SIG-M5 treated with dmso at 0.1 percent for 504 hours (cell line): ENCODE measurements at regions not wholly inside any gene's neighbourhood (a gene's known extent, or its start where the extent isn't known, plus 50 kb on each side); places are given as distances from the start of the nearest gene placed in this dataset.
"Not testable (repeated sequence)": the region's sequence is repeated elsewhere in the genome, so short reads cannot be mapped to it uniquely, and the experiment has no call there.

Experiments
- DNase-seq: peaks from one replicate; lab custom pipeline; 2025; ENCODE audit not compliant: unreplicated experiment; lab: John Stamatoyannopoulos, UW

GRCh38 chr1:213415691-213416380 lies 364.8 kb downstream of the RPS6KC1 start:
- DNase-seq: no peak

DNA sequence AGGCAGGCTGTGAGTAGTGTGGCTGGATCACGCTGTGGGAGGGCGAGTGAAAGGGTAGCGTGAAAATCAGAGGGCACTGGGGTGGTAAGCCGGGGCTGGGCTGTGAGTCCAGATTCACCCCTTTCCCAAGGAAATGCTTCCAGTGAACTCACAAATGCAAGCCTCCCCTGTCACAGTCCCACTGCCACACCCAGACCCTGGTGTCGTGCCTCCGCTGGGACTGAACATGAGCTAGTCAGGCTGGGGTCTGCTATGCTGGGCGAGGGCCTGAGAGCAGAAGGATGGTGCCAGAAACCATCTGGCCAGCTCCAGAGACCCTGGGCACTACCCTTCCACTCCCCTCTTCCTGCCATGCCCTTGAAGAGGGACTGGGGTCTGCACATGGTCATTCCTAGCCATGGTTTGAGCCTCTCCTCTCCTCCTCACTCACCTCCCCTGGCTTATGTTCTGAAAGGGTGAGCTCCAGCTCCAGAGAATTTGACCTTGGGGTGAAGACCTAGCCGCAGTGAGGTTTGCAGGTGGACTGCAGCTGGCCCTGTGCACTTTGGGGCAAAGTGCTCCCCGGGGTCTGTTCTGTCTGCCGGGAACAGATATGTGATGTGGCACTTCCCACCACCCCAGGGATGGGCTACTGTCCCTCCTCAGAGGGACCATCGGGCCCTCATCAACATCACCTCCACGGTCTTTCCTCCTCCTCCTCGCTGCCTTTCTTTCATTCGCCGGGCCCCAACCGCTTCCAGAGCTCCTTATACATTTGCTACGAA lies 365.6 kb downstream of the RPS6KC1 start:
- DNase-seq: no peak

- no peak for DNase-seq
Observed at GRCh38 chr1:213417225-213417820, 366.3 kb downstream of the RPS6KC1 start.

DNA sequence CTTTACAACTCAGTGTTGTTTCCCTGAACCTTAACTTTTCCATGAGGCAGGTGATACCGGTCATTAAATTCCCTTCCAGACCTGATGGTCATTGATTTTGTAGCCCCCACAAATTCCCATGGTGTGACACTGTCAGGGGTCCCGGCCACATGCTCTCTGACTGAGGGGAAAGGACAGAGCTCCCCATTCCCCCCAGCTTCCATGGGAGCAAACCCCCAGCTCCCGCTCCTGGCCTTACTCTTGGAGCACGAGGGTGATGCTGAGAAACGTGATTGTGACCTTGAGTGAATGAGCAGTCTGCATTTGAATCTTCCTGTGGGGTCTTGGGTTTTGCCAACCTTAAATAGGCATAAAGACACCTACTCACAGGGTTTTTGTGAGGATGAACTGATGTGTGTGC lies 366.8 kb downstream of the RPS6KC1 start:
- DNase-seq: no peak

DNA sequence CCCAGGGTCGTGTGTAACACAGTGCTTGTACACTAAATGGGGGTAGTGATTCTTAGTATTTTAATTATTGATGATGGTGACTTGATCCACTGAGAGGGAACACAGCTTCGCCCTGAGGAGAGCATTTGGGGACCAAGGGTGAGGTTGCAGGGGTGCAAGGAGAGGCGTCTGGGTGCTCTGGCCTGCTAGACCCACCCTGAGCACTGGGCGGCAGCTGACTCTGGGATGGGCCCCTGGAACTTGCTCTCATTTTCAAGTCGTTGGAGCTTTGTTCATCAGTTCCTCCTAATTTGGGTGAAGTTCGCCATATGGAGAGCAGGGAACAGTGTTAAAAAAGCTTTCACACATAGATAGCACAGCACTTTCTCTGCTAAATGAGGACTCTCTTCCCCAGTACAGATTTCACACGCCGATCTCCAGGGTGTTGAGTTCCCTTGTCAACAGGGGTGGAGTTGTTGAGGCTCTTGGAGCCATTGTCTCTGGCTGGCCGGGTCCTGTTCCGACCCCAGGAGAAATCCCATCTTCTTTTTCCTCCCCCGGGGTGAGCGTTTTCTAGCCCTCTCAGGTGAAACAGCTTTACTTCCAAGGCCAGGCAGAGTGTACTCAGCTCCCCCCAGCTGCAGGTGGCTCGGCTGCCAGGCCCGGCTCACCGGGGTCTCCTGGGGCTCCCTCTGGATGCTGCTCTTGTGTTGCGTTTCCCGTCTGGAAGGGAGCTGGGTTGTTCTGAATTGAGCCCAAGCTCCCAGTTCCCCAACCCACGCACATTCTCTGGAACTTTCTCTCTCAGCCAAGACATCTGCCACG lies 367.4 kb downstream of the RPS6KC1 start:
- no peak for DNase-seq

DNA sequence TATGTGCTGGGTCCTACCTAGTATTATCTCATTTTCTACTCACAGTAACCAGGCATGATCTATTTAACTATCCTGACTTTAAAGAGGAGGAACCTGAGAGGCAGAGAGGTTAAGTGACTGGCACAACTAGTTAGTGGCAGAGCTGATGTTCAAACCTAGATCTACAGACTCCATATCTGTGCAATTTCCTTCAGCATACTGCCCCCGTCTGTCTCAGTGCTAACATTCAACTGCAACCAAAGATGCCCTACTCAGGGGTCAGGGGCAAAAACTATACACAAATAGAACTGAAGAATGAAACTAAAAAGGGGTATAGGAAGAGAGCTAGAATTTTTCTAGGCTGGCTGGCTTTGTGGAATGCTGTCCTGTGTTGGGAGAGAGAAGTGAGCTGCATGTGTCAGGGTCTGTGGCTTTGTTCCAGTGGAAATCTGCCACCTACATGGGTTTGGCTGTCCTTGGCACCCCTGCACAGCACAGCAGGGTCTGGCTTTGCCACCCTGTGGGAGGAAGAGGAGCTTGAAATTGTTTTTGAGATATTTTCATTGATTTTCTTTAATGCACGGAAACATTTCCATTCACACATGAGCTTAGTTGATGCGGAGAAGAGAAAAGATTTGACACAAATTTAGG lies 368.5 kb downstream of the RPS6KC1 start:
- DNase-seq: no peak

- DNase-seq: not testable (repeated sequence)
Observed at GRCh38 chr1:213421178-213421577, 370.1 kb downstream of the RPS6KC1 start.

DNA sequence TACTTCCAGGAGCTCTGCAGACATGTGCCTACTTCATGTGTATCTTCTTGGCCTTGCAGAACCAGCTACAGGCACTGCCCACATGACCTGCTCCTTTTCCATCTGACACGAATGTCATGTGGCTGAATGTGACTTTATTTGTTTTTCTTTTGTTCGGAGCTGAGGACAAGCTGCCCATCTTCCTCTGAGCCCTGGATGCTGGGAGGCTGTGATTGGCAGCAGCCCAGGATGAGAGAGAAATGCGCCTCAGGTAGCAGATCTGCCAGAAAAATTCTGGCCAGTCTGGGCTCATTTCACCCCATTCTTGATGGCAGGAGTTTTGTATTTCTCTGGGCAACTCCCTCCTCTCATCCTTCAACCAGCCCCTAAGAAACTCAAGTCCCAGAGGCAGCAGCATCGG lies 372.0 kb downstream of the RPS6KC1 start:
- no peak for DNase-seq

GRCh38 chr1:213423605-213424004 lies 372.6 kb downstream of the RPS6KC1 start:
- DNase-seq: no peak

DNA sequence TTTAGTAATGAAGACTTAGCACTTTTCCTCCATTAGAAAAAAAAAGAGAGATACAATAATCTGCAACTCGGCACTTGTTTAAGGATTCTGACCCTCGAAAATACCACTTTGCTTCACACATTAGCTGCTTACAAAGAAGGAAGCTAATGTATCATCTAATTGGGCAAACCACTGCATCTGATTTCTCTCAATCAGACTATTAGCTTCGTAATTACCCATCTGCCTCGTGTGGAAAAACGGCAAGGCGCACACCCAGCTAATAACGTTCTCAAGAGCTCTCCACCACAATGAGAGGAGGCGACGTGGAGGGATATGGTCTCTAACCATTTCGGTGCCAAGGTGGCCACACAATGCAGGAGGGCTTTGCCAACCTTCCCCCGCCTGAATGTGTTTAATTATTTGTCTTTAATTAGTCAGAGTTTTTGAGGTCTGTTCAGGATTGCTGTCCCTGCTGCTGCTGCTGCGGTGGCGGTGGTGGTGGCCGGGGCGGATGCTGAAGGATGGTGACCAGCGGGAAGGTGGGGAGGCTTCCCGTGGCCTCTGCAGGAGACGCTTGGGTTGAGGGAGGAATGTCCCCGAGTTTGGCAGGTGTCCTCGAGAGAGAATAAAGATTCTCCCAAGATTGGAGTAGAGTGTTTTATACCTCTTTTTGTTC lies 374.5 kb downstream of the RPS6KC1 start:
- DNase-seq: no peak

GRCh38 chr1:213429642-213430041 lies 378.6 kb downstream of the RPS6KC1 start:
- no peak for DNase-seq

DNA sequence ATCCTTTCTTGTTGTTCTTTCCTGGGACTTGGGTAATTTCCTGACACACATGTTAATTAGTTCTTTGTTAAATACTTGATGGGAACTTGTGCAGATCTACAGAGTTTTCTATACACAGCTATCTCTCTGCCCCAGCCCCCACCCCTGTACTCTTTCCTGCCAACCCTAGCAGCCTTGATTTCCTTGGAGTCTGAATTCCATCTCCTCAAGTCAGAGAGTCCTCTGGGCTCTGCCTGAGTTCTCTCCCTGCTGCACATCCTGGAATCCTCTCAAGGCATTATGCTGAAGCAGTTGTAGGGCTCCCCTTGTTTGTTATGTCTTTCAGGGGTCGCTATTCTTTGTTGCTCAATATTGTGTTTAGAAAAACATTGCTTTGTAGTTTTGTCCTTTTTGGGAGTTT lies 384.7 kb downstream of the RPS6KC1 start:
- no peak for DNase-seq

- no peak for DNase-seq
Observed at GRCh38 chr1:213438339-213438738, 387.3 kb downstream of the RPS6KC1 start.

DNA sequence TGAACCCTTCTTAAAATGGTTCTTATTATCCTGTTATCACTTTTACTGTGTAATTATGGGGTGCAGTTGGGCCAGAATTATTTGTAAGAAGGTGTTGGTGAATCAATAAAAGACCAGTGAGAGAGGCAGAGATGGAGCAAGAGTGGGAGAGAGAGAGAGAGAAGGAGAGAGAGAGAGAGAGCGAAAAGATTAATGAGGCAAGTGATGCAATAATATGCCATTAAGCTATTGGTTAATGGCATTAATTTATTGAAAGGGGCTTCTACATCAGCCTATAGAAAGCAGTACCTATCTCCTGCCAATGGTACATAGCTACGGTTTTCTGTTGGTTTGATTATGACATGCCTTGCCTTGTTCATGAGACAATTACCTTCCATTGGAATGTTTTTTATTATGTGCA lies 388.7 kb downstream of the RPS6KC1 start:
- no peak for DNase-seq

- DNase-seq: no peak
Observed at GRCh38 chr1:213440766-213441165, 389.7 kb downstream of the RPS6KC1 start.

DNA sequence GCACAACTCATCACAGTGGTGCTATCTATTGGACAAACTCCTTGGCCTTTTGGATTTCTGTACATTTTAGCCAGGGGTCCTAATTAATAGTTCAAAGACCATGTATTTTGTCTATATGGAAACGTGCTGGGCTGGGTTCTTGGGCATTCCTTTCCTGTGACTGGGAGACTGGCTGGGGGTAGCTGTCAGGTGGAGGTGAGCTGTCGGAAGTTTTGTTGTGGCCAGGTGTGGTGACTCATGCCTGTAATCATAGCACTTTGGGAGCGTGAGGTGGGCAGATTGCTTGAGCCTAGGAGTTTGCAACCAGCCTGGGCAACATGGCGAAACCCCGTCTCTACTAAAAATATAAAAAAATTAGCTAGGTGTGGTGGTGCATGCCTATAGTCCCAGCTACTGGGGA lies 392.4 kb downstream of the RPS6KC1 start:
- DNase-seq: no peak

GRCh38 chr1:213444224-213444623 lies 393.2 kb downstream of the RPS6KC1 start:
- no peak for DNase-seq

DNA sequence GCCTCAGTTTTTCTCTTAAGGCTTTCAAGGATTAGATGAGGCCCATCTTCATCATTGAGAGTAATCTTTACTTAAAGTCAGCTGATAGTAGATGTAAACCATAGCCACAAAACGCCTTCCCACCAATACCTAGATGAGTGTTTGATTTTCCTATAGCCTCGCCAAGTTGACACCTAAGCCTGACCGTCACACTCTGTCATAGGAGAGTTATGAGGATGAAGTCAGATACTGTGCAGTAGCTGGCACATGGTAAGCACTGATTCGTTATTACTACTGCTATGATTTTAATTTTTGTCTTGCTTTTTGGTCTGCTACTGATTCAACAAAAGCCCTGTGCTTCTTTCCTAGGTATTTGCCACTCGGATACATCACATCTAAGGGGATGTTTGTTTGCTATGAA lies 395.5 kb downstream of the RPS6KC1 start:
- no peak for DNase-seq

DNA sequence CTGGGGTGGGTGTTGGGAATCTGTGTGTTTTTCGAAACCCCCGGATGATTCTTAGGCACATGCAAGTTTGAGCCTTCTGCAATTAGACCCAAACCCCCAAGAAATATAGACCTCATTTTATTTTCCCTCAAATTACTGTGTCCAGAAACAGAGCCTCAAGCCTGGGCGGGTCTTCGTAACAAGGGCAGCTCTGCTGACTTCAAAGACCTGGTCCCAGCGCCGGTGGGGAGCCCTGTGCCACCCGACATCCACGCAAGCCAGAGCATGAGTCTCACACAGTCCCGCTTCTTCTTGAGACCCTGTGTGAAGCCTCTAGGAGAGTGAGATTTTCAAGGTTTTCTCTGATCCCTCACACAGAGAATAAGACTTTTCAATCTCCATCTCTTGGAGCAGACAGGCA lies 397.3 kb downstream of the RPS6KC1 start:
- DNase-seq: no peak

DNA sequence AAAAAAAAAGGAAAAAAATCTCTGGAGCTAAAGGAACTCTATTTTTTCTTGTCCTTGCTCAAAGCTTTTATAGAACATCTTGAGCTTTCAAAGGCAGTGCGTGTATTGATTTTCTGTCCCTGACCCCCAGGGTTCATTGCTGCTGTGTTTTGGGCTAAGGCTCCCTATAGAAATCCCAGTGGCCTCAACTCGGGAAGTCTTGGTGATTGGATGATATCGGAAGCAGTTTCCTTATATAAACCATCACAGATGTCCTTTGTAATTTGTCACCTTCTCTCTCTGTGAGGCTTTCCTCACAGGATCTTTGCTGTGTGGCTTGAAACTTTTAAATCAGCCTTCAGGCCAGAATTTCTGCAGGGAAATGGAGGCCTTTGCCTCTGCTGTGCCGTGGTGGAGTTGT lies 397.7 kb downstream of the RPS6KC1 start:
- no peak for DNase-seq

- DNase-seq: no peak
Observed at GRCh38 chr1:213452501-213452900, 401.5 kb downstream of the RPS6KC1 start.
